Transverse colon (tissue), 4 donors: ENCODE measurements at regions not wholly inside any gene's neighbourhood (a gene's known extent, or its start where the extent isn't known, plus 50 kb on each side); places are given as distances from the start of the nearest gene placed in this dataset.
"Not testable (repeated sequence)": the region's sequence is repeated elsewhere in the genome, so short reads cannot be mapped to it uniquely, and the experiment has no call there.

Source experiments
- DNase-seq: peaks from one replicate; pipeline ENCODE4 v3.0.0-alpha.2; 2019
- H3K27ac ChIP-seq, 4 donors: fragments of 200-600 bp; sonication (generic); 2 replicates each; pipeline ENCODE4 v1.5.1; 2016 to 2018; ENCODE audit warnings: inconsistent platforms in 4 of 4
- H3K27me3 ChIP-seq: fragments of 200-600 bp; sonication (generic); 2 replicates; pipeline ENCODE4 v1.5.1; 2017; ENCODE audit warnings: inconsistent platforms
- H3K36me3 ChIP-seq, 4 donors: fragments of 200-600 bp; sonication (generic); 2 replicates each; pipeline ENCODE4 v1.5.1; 2017 to 2019; ENCODE audit warnings: inconsistent platforms in 4 of 4
- H3K4me1 ChIP-seq, 4 donors: fragments of 200-600 bp; sonication (generic); 2 replicates each; pipeline ENCODE4 v1.5.1; 2017 to 2020; ENCODE audit warnings: inconsistent platforms in 4 of 4
- H3K4me3 ChIP-seq, 4 donors: fragments of 200-600 bp; sonication (generic); 1 replicate in 1 of 4; 2 replicates in 3 of 4; pipeline versions ENCODE4 v1.5.1 to v1.6.1; 2017 to 2019; ENCODE audit warnings: inconsistent platforms in 4 of 4
- H3K9me3 ChIP-seq, 2 donors: fragments of 200-600 bp; sonication (generic); 2 replicates each; pipeline ENCODE4 v1.5.1; 2017 to 2019; ENCODE audit warnings: inconsistent platforms in 2 of 2
- EP300 ChIP-seq: sonication (generic); formaldehyde crosslinking; IDR thresholded peaks from one replicate; pipeline ENCODE4 v1.6.1; 2017; ENCODE audit warnings: antibody characterized with exemption, low read depth
- POLR2A ChIP-seq: fragments of 450-650 bp; IDR thresholded peaks from one replicate; pipeline ENCODE4 v1.6.1; 2016; ENCODE audit warnings: antibody characterized with exemption, mild to moderate bottlenecking, moderate library complexity
- POLR2AphosphoS5 ChIP-seq, 3 donors: sonication (generic); formaldehyde crosslinking; IDR thresholded peaks; one replicate each; pipeline ENCODE4 v1.6.1; 2016; ENCODE audit warnings: antibody characterized with exemption in 3 of 3
- WGBS, 2 donors: methylation state at CpG; one replicate each; pipeline ENCODE4 v1.1.5; 2018; ENCODE audit warnings: low coverage in 1 of 2; 5-methylcytosine and 5-hydroxymethylcytosine counted together
- in situ Hi-C, 4 donors: fragments of 200-750 bp; cut with MboI; loops; one replicate each; pipeline versions ENCODE4 v1.15.0 to v1.15.1; 2017; ENCODE audit warnings: low sequenced_read_pairs in 3 of 4, low pct_ligation_motif_present in 1 of 4, low pct_unique_long_range_greater_than_20kb in 1 of 4
- intact Hi-C: fragments of 100-400 bp; cut with DNase I; formaldehyde crosslinking; loops from one replicate; pipeline ENCODE4 v1.15.1; 2023; ENCODE audit warnings: low total_unique reads
- TF ChIP-seq, protein P1 (sequence below), 5 experiments: fragments of 200-600 bp in 3 of 5; fragments of 450-650 bp in 2 of 5; sonication (generic) in 3 of 5; IDR thresholded peaks; 1 replicate in 2 of 5; 2 replicates in 3 of 5; pipeline ENCODE4 v1.5.1; 2016 to 2017; ENCODE audit warnings: antibody characterized with exemption in 5 of 5, inconsistent platforms in 3 of 5, mild to moderate bottlenecking in 2 of 5, moderate library complexity in 1 of 5

DNA sequence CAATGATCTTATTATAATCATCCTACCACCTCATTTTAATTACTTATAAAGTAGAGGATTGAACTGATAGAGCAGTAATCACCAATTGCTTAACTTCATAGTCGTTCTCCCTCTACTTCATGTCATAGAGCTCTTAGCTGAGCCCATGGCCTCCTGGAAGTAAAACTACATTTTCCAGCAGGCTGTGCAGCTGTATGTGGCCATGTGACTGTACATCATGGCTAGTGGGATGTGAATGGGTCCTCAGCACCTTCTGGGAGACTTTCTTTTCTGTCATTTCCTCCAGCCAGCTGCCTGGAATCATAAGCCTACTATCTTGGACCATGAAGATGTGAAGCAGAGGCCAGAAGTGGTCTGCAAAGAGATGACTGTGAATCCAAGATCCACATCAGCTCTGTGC lies 128.7 kb upstream of the SKOR2 start:
- WGBS, 2 donors, result 66 to 71% methylated on average over 1 of the region's 1 CpG
- Histone ChIP-seq H3K4me1 (no peaks in the 10 kb centered on the region), H3K27me3 (no peaks in the 10 kb centered on the region), H3K27ac (no peak overlapping the region), H3K4me3 (no peak overlapping the region), H3K36me3 (no peaks in the 10 kb centered on the region), H3K9me3 (no peaks in the 10 kb centered on the region)
- TF ChIP-seq EP300 (no peak), POLR2AphosphoS5 (IDR thresholded peaks at IDR 0.05) (no peak), POLR2A (no peak)
- TF ChIP-seq, protein P1, sequence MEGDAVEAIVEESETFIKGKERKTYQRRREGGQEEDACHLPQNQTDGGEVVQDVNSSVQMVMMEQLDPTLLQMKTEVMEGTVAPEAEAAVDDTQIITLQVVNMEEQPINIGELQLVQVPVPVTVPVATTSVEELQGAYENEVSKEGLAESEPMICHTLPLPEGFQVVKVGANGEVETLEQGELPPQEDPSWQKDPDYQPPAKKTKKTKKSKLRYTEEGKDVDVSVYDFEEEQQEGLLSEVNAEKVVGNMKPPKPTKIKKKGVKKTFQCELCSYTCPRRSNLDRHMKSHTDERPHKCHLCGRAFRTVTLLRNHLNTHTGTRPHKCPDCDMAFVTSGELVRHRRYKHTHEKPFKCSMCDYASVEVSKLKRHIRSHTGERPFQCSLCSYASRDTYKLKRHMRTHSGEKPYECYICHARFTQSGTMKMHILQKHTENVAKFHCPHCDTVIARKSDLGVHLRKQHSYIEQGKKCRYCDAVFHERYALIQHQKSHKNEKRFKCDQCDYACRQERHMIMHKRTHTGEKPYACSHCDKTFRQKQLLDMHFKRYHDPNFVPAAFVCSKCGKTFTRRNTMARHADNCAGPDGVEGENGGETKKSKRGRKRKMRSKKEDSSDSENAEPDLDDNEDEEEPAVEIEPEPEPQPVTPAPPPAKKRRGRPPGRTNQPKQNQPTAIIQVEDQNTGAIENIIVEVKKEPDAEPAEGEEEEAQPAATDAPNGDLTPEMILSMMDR (IDR thresholded peaks at IDR 0.05), result no peak
- DNase-seq, result no peak
- in situ Hi-C loops (no loop called here), intact Hi-C loops (no loop called here)

DNA sequence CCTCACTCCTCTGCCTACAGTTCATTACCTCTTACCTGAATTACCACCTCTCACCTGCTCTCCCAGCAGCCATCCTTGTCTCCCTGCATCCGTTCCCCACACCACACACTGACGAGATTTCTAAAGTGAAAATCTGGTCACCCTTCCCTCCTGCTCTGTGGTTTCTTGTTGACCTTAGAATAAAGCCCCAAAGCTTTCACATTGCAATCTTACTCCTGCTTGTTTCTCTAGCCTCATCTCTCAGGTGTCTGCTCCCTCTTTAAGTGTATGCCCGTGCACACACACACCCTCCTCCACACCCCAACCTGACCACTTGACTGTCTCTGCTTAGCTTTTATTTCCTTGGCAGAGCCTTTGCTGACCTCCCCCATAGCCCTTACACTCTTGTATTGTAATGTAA lies 122.0 kb upstream of the SKOR2 start:
- Histone ChIP-seq H3K9me3 (no peaks in the 10 kb centered on the region), H3K27ac (no peak overlapping the region), H3K4me1 (no peaks in the 10 kb centered on the region), H3K36me3 (no peaks in the 10 kb centered on the region), H3K27me3 (no peaks in the 10 kb centered on the region), H3K4me3 (no peak overlapping the region)
- intact Hi-C loops (no loop called here), in situ Hi-C loops (loop anchor here in 1 of 4 donors (25.0 kb wide), 1 partner anchor 111 kb away; the partner anchor contains the start of gene SKOR2)
- no peak for DNase-seq
- TF ChIP-seq POLR2A, result no peak
- TF ChIP-seq POLR2AphosphoS5 (IDR thresholded peaks at IDR 0.05), result no peak
- no peak for TF ChIP-seq EP300
- 76 to 91% methylated on average over 3 of the region's 3 CpGs for WGBS, 2 donors

DNA sequence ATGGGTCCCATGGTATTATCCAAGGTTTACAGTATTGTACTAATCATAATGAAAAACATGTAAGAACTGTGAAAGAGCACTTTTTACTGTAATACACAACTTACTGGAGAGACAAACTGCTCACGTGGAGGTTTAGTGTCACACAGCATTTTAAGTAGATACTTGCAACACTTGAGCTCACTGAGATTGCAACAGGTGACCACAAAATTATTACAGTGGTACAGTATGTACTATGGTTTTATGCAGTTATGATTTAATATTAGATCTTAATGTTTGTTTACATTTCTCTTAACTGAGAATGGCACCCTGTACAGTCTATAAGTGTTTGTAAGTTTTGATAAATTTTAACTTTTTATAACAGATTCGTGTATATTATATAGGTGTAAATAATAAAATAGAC lies 118.6 kb upstream of the SKOR2 start:
- no peak overlapping the region for H3K27ac ChIP-seq
- in situ Hi-C loops, result loop anchor here in 1 of 4 donors (25.0 kb wide), 1 partner anchor 108 kb away; the partner anchor contains the start of gene SKOR2
- H3K4me3 ChIP-seq, result no peak overlapping the region
- TF ChIP-seq POLR2A (no peak), EP300 (no peak), POLR2AphosphoS5 (IDR thresholded peaks at IDR 0.05) (no peak)
- TF ChIP-seq, protein P1 (IDR thresholded peaks at IDR 0.05), result no peak
- no peaks in the 10 kb centered on the region for H3K36me3 ChIP-seq
- H3K27me3 ChIP-seq, result no peaks in the 10 kb centered on the region
- no peak for DNase-seq
- intact Hi-C loops, result no loop called here
- 48 to 69% methylated on average over 2 of the region's 2 CpGs for WGBS, 2 donors
- H3K4me1 ChIP-seq, result no peaks in the 10 kb centered on the region
- H3K9me3 ChIP-seq, result no peaks in the 10 kb centered on the region

DNA sequence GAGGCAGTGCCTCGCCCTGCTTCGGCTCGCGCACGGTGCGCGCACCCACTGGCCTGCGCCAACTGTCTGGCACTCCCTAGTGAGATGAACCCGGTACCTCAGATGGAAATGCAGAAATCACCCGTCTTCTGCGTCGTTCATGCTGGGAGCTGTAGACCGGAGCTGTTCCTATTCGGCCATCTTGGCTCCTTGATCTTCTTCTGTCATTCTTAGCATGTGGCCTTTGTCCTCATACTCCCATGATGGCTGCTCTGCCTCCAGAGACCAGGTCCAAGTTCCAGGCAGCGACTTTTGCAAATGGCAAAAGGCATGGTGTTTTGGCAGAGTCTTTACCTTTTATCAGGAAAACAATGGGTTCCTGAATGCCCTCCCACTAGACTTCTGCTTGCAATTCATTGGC lies 102.6 kb upstream of the SKOR2 start:
- WGBS, 2 donors, result 80 to 95% methylated on average over 1 to 13 of the region's 15 CpGs
- H3K4me3 ChIP-seq, H3K9me3 ChIP-seq, DNase-seq, intact Hi-C loops, H3K27me3 ChIP-seq, H3K4me1 ChIP-seq, H3K27ac ChIP-seq, H3K36me3 ChIP-seq: not testable (repeated sequence)
- in situ Hi-C loops, result loop anchor here in 1 of 4 donors (25.0 kb wide), 1 partner anchor 92 kb away; the partner anchor contains the start of gene SKOR2

DNA sequence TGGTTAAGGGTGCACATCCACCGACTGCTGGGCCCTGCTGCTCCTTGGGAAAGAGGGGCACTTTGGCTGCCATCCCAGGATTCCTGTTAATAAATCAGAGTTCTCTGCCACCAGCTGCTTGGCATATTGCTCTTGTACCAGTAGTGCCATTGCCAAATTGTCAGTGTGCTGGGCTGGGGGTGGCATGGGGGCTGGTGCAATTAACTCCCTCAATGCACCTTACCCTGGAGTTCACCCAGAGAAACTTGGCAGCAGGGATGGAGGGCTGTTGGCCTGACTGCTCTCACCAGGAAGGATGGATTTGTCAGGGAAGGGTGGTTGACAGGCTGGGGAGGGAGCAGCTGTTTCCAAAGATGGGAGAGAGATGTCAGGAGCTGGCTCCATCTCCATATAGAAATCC lies 94.6 kb upstream of the SKOR2 start:
- H3K4me3 ChIP-seq, result no peak overlapping the region
- H3K9me3 ChIP-seq, result no peaks in the 10 kb centered on the region
- DNase-seq, result no peak
- no peaks in the 10 kb centered on the region for H3K27me3 ChIP-seq
- H3K4me1 ChIP-seq, result no peaks in the 10 kb centered on the region
- TF ChIP-seq POLR2A, result no peak
- no peak for TF ChIP-seq EP300
- no peak for TF ChIP-seq POLR2AphosphoS5 (IDR thresholded peaks at IDR 0.05)
- TF ChIP-seq, protein P1 (IDR thresholded peaks at IDR 0.05), result no peak
- H3K36me3 ChIP-seq, result no peaks in the 10 kb centered on the region
- intact Hi-C loops (no loop called here), in situ Hi-C loops (no loop called here)
- WGBS, 2 donors, result 41% methylated on average over 1 of the region's 1 CpG; no CpG with 5 or more reads in 1 of the 2 donors
- H3K27ac ChIP-seq, result no peak overlapping the region
